ENCODE measurements at regions not wholly inside any gene's neighbourhood (a gene's known extent, or its start where the extent isn't known, plus 50 kb on each side); places are given as distances from the start of the nearest gene placed in this dataset.

DNA sequence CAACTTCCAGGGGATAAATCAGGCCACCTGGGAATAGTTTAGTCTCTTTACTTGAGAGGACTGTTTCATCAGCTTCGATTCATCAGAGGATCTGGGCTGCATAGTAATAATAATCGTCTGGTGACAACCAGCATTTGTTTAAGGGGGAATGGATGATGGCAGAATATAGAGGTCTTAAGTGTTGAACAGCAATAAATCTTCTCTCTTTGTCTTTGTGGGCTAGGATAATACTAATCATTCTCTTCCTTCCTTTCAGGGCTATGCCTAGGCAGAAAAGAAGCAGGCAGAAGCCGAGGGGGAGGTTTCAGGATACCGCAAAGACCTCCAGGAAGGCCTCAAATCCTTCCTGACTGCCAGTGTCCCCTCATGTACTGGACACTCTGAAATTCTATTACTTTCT, 150.4 kb upstream of the GAREM1 start:
- no peak for DNase-seq

DNA sequence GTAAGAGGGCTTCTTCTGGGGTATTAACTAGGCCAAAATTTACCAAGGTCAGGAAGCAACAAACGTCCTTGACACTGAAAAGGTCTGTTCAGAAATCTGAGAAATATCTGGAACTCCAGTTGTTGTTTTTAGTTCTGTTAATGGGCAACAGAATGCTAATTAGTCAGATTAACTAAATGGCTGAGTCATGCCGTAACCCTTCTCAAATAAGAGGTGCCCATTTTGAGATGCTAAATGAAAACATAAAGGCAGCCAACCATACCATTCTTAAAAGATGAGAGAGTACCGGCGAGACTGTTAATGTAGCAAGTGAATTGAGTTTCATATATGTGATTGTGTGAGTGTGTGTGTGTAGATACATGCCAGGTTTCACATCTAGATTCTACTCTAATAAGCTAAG, 147.9 kb upstream of the GAREM1 start:
- no peak for DNase-seq

DNA sequence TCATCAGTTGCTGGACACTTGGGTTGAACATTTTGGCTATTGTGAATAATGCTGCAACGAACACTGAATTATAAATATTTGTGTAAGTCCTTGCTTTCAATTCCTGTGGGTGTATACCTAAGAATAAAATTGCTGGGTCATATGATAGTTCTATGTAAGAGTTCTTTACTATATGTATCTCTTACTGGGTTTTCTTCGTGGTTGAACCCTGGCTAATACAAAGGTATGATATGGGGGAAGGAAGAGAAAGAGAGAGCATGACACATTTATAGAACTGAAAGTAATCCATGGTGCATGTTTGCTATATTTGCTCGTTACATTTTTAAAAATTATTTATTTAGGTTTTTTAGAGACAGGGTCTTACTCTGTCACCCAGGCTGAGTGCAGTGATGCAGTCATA, 143.1 kb upstream of the GAREM1 start:
- DNase-seq = no peak

DNA sequence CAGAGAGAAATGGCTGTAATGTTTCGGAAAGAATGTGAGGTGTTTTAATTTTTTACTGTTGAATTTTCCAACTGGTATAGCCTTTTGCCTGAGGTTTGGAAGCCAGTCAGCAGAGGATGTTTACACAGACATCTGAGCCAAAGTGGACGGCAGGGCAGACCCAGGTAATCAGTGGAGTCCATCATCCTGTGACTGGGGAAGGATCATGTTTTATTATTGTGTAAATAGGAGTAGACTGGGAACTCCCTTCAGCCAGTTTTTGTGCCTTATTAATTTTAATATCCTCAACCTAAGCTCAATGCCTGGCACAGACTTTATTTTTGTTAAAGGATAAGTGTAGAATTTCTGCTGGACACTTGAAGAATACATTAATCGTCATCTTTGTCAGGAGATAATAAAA, 142.0 kb upstream of the GAREM1 start:
- peak; percentile 20 for DNase-seq

DNA sequence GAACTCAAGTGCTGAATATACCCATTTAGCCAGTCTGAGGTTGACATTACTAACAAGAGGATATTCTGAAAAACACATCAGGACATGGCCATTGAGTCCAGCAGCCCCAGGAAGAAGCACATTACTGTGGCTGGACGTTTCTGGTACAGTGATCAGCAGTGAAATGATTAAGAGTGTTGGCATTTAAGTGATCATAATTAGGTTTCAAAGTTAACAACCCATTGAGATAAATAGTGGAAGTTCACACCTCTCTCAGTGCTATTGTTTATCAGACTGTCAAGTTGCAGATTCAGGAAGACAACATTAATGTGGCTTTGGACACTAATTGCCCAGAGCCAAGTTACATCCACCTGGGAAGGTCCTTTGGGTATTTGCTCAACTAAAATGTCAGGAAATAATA, 139.5 kb upstream of the GAREM1 start:
- no peak for DNase-seq

DNA sequence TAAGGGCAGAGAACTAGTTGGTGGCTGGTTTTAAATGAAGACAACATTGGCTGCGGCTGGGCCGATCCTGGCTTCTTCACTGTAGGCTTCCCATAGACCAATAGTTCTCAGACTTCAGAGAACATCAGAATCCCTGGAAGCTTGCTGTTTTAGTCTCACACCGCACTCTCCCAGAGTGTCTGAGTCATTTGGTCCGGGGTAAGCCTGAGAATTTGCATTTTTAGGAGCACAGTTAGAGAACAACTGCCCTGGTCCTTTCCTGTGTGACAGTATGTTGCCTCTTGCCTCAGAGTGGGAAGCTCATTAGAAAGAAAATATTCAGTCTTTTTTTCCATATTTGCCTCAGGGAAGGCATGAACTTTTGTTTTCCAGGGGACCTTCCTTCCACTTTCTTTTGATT, 137.1 kb upstream of the GAREM1 start:
- no peak for DNase-seq

DNA sequence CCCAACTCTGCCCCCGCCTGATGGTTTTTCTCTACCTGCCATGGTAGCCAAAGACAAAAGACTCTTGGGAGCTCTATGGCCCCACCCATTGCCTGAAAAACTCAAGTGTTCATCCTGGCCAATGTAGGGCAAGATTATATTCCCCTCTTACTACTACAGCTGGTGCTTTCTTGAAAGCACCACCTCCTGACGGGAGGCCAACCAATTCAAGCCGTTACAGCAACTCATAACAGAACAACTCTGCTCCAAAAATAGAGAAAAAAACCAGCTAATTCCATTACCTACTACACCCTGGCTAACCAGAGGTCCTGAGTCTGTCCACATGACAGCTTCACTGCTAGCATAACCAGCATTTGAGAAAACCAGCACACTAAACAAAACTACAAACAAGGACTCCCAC, 127.5 kb upstream of the GAREM1 start:
- no peak for DNase-seq

DNA sequence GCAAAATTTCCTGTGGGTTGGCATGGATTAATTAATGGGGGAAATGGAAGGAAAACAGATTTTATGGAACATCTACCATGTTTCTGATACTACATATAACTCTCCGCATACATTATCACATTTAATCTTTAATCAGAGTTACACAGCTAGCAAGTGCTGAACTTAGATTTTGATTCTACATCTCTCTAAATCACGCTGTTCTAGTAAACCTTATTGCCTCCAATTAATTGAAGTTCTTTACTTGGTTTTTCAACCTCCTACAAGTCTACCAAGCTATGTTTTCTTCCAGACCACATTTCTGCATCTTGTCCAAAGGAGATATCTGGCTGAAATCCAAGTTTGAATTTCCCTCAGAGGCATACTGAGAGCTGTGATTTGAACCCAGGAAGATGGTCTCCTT, 125.8 kb upstream of the GAREM1 start:
- no peak for DNase-seq

DNA sequence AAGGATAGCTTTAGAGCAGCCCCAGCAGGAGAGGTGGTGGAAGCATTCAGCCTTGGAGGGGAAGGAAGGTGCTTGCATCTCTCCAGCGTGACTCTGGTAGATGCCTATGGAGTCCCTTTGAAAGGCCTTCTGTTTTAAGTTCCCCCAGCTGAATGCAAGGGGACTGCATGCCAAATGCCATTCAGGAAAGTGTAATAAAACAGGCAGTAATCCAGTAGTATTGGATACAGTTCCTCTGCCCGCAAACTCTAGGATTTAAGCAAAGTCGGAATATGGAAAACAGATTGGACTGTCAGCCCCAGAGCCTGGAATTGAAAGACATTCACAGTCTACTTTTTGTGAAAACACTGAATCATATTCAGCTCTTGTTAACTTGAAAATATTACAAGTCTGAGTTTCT, 125.2 kb upstream of the GAREM1 start:
- DNase-seq = no peak

DNA sequence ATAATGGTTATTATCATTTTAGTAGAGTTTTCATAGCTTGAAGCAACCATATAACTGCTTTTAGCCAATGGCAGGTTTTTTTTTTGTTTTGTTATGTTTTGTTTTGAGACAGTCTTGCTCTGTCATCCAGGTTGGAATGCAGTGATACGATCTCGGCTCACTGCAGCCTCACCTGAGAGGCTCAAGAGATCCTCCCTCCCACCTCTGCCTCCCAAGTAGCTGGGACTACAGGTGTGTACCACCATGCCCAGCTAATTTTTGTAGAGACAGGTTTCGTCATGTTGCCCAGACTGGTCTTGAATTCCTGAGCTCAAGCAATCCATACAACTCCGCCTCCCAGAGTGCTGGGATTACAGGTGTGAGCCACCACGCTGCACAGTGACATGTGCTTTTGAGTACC, 117.5 kb upstream of the GAREM1 start:
- DNase-seq = no peak

DNA sequence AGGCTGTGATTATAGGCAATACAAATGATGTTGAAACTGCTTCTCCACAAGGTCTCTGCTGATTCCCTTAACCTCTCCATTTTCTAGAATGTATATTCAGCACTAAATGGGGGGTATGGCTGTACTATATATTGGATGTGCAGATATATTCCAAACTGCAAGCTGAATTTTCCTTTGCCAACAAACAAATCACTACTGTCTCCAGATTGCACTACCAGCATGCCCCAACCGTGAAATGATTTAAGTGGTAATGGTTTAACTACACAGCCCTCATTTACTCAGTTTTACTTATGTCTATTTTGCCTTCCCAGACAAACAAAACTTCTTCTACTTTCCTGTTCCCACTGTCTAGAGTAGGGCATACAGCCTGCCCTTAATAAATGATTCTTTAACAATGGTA, 112.7 kb upstream of the GAREM1 start:
- no peak for DNase-seq

DNA sequence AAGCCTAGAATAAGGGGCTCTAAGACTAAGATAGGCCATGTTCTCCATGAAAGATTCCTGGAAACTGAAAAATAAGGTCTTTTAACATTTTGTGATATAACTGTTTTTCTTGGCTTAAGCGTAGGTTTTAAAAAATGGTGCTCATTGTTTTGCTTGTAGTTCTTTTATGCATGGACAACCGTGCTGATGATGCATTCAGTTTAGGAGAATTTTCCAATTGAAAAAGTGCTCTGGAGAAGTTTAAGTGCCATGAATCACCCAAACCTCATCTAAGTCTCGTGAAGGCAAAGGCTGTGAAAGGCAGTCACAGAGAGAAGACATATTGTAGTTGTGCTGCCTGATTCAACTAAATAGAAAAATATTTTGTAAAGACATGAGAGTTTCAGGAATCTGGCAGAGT, 111.8 kb upstream of the GAREM1 start:
- no peak for DNase-seq

DNA sequence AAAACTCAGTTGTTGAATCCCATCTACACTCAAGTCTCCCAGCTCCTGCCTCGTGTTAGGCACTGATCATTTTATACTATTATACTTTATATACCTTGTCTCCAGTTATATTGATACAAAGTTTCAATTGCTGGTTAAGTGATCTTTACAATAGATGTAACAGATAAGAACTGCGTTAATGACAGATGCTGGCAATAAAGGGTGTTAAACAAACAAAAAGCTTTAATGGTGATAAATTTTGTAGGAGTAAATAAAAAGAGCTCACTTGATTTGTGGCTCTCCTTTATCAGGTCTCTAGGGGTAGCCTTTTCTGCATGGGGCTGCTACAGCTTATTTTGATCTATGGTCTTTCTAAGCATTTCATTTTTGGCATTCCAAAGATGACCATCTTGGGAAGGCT, 106.9 kb upstream of the GAREM1 start:
- DNase-seq = no peak

DNA sequence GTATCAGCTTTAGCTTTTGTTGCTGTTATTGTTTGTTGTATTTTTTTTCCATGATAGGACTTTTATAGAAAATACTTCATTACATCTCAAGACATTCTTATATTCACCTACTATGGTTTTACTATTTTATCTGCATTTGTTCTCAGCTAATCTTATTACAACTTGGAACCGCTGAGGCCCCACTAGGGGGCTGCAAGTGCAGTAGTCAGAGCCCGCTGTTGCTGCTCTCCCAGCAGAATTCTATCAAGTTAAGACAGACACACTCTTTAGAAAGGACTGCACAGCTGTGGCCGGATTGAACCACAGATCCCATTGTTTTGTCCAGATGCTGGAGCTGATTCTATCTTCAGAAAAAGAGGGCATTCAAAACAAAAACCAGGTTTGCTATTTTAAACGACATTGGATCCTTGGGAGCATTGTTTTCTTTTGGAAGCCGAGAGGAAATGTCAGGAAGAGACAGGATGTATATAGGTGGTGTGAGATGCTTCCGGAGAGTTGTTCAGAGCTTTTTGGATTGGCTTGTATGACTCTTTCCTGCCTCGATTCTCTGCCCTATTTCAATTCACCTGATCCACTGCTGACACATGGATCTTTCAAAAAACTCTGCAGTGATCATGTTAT, 105.7 kb upstream of the GAREM1 start:
- DNase-seq = no peak

DNA sequence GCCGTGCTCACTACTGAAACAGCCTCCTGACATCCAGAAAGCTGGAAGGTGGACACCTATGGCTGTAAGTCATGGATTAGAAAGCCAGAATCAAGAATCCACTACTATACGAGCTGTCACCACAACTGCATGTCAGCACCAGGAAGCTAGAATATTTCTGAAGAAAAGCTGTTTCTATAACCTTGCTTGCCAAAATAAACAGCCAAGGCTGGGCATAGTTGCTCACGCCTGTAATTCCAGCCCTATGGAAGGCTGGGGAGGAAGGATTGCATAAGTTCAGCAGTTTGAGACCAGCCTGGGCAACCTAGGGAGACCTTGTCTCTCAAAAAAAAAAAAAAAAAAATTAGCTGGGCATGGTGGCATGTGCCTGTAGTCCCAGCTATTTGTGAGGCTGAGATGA, 96.3 kb upstream of the GAREM1 start:
- DNase-seq = no peak

DNA sequence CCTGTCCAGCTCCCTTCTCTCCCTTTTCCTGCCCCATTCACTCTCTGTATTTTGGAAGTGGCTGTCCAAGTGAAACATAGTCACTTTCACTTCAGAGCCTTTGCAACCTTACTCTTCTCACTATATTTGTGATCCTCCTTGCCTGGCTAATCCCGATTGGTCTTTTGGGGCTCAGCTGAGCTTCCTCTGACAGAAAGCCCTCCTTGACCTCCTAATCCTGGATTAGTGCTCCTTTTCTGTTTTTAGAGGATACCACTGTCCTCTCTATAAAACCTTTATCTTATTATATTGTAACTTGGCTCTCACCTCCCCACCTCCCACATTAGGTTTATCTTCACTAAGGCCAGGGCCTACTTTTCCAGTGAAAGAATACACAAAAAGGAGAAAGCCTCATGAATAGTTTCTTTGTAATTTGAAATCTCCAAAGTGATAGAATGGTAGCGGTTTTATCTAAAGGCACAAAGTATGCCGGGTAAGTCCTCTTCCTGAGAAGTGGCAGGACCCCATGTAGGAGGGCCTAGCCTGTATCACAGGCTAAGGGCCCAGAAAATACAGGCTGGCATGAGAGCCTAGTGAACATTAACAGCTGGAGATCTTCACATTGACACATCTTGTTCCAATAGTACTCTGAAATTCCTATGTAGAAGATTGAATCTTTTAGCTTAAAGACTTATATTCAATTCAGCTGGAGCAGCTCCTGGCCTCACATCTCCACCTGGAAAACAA, 83.1 kb upstream of the GAREM1 start:
- DNase-seq = no peak

DNA sequence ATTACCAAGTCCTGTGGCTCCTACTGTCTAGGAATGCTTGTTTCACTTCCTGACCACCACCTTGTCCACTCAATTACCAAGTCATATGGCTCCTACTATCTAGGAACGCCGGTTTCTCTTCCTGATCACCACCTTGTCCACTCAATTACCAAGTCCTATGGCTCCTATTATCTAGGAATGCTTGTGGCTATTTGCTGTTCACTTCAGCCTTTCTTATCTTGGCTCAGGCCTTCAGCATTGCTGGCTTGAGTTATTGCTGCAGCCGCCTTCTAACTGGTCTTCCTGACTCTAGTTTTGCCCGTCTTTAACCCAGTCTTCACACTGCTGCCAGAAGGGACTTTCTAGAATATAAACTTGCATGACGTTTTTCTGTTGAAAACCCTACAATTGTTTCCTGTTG, 82.5 kb upstream of the GAREM1 start:
- no peak for DNase-seq

DNA sequence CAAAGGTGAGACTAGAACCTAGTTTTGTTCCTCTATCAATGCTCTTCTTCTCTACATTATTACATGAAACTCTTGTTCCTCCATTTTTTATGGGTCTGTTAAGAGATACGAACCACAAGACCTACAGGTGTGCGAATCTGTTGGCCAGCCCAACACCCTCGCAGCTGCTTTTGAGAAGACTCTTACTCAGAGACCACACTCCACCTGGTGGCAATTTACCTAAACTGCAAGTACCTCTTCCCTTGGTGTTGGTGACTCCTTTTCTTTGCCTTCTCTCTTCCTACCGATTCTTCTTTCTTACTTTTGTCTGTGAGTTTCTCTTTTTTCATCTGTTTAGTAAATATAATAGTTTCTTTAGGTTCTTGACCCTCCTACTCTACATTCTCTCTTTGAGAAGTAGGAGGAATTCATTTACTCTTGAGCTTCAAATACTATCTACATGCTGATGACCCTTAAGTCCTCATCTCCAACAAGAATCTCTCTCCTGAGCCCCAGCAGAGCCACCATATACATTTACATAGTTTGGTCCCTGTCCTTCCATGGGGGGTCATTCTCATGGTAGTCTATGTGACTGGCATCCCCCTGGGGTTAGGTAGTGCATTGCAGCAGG, 81.8 kb upstream of the GAREM1 start:
- no peak for DNase-seq

DNA sequence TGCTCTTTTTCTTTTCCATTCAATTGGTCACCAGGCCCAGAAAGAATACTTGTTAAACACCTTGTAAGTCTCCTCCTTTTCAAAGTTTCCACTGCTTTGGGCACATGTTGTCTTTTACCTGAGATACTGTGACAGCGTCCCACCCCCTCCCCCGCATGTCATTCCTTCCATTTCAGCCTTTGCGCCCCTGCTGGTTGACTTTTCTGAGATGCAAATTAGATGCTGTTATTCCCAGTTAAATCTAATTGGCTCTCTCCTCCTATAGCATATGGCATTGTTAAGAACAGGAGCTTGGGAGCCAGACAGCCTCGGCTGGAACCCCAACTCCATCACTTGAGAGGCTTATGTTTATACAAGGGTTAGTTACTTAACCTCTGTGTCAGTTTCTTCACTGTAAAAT, 80.3 kb upstream of the GAREM1 start:
- no peak for DNase-seq

DNA sequence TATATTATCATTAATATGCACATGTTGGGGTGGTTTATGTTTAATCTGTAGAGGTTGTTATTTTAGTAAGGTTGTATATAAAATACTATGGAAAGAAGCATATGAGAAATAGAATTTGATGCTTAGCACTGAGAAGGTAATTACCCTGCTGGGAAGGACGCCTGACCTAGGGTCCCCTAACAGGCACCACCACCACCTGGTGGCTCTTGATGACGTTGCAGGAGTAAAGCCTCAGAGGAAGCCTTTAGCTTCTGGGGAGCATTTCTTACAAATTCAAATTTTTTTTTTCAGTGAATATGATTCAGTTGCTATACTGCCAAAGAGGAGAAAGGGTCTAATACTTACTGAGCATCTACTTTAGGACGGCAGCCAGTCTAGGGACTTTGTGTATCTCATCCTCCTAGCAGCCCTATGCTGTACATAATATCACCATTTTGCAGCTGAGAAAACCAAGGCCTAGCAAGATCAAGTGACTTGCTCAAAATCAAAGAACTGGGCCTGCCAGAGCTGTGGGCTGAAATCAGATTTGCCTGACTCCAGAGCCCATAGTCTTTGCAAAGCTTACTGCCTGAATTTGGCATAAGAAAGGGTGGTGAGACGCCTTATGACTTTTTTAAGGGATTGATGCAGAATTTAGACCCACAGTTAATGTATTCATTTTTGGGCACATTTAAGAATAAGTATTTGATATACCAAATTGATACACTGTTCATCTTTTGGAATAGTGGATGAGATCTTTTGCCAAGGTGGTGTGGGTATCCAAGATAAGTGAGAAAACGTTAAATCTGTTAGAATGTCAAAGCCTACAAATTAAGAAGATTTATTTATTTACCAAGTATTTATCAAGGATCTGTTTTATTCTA, 78.8 kb upstream of the GAREM1 start:
- DNase-seq = peak; percentile 2

DNA sequence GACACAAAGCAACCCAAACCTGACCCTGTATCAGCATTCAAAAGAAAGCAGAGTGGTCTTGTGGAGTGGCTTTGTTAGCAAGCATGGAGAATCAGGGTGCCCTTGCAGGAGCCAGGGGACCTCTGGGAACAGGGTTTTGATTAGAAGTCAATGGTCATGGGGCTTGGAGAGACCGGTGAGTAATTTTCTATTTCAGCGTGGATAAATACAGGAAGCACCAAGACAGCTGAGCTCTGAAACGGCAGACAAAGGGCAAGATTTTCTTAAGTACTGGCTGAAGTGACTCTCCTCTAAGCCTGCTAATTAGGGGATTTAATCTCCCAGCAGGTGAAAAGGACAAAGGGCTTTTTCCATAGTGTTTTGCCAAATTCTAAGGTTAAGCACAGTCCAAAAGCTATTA, 78.0 kb upstream of the GAREM1 start:
- no peak for DNase-seq

DNA sequence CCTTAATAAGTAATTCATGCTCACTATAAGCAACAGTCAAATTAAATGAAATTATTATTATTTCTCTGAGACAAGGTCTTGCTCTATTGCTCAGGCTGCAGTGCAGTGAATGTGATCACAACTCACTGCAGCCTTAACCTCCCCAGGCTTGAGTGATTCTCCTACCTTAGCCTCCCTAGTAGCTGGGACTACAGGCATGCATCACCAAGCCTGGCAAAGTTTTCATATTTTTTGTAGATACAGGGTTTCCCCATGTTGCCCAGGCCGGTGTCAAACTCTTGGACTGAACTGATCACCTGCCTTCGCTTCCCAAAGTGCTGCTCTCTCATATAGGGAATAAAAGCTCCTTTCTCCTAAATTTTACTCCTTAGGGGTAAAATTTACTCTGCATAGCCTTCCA, 74.9 kb upstream of the GAREM1 start:
- DNase-seq = no peak

DNA sequence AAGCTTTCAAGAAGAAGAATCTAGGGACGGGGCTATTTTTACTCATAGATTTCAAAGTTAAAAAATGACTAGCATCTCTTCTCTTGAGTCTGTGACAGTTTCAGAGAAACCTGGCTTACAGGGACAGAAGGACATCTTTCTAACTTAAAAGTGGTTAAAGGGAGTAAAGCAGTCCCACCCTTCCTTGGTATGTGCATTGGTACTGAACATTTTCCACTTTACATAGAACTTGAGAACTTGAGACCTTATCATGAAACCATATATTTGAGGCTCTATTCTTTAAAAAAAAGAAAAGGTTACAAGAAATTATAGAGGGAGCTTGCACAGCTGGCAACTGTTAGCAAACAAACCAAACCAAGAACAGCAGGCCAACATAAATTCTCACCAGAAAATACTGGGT, 73.4 kb upstream of the GAREM1 start:
- no peak for DNase-seq
